Fibroblast of lung (primary cell): ENCODE measurements at regions not wholly inside any gene's neighbourhood (a gene's known extent, or its start where the extent isn't known, plus 50 kb on each side); places are given as distances from the start of the nearest gene placed in this dataset.

Experiments
- DNase-seq, 2 donors: peaks; one replicate each; pipeline versions ENCODE4 v3.0.0 to v3.0.0-alpha.2; 2010; ENCODE audit warnings: low read depth in 2 of 2
- H2AFZ ChIP-seq: 2 replicates; pipeline ENCODE4 v1.5.1; 2012; ENCODE audit warnings: low read length, control low read depth, inconsistent platforms
- H3K27ac ChIP-seq: 2 replicates; pipeline ENCODE4 v1.5.1; 2011; ENCODE audit warnings: low read length, control low read depth; ENCODE audit not compliant: insufficient read depth
- H3K27me3 ChIP-seq: 2 replicates; pipeline ENCODE4 v1.5.1; 2011; ENCODE audit warnings: mild to moderate bottlenecking, low read length; ENCODE audit not compliant: control insufficient read depth, insufficient read depth
- H3K36me3 ChIP-seq: 2 replicates; pipeline ENCODE4 v1.5.1; 2011; ENCODE audit warnings: low read length; ENCODE audit not compliant: control insufficient read depth, insufficient read depth
- H3K4me1 ChIP-seq: 2 replicates; pipeline ENCODE4 v1.5.1; 2011; ENCODE audit warnings: low read length; ENCODE audit not compliant: control insufficient read depth, insufficient read depth; ENCODE audit errors: extremely low read depth
- H3K4me2 ChIP-seq: 2 replicates; pipeline ENCODE4 v1.5.1; 2011; ENCODE audit warnings: low read length, control low read depth; ENCODE audit not compliant: insufficient read depth; ENCODE audit errors: extremely low read depth
- H3K4me3 ChIP-seq, 4 experiments: fragments of 200-600 bp in 1 of 4; sonication (generic) in 1 of 4; replicated peaks in 1 of 4; 2 replicates each; pipeline ENCODE4 v1.5.1; 2011 to 2016; ENCODE audit warnings: low read length in 4 of 4, low read depth in 3 of 4, mild to moderate bottlenecking in 3 of 4, control low read depth in 2 of 4, inconsistent platforms in 1 of 4, mixed read lengths in 1 of 4; ENCODE audit not compliant: insufficient read depth in 1 of 4; ENCODE audit errors: control extremely low read depth in 1 of 4
- H3K79me2 ChIP-seq: 2 replicates; pipeline ENCODE4 v1.5.1; 2012; ENCODE audit warnings: mild to moderate bottlenecking, low read length, inconsistent platforms; ENCODE audit not compliant: control insufficient read depth, insufficient read depth
- H3K9ac ChIP-seq: 2 replicates; pipeline ENCODE4 v1.5.1; 2011; ENCODE audit warnings: mild to moderate bottlenecking, low read length, control low read depth; ENCODE audit not compliant: insufficient read depth
- H3K9me3 ChIP-seq: 2 replicates; pipeline ENCODE4 v1.5.1; 2012; ENCODE audit warnings: low read depth, low read length; ENCODE audit not compliant: control insufficient read depth, insufficient read depth
- H4K20me1 ChIP-seq: 2 replicates; pipeline ENCODE4 v1.5.1; 2011; ENCODE audit warnings: low read length; ENCODE audit not compliant: control insufficient read depth, insufficient read depth; ENCODE audit errors: extremely low read depth
- EZH2 ChIP-seq: IDR thresholded peaks from 2 replicates; pipeline ENCODE4 v1.5.1; 2012; ENCODE audit warnings: low read length, control low read depth, mild to moderate bottlenecking; ENCODE audit errors: missing control alignments
- TF ChIP-seq, protein P1 (sequence below), 2 donors: IDR thresholded peaks in 1 of 2; conservative IDR thresholded peaks in 1 of 2; 1 replicate in 1 of 2; 2 replicates in 1 of 2; pipeline ENCODE4 v1.5.1; 2011 to 2012; ENCODE audit warnings: low read length in 2 of 2, control low read depth in 1 of 2, inconsistent platforms in 1 of 2, low read depth in 1 of 2, mild to moderate bottlenecking in 1 of 2

DNA sequence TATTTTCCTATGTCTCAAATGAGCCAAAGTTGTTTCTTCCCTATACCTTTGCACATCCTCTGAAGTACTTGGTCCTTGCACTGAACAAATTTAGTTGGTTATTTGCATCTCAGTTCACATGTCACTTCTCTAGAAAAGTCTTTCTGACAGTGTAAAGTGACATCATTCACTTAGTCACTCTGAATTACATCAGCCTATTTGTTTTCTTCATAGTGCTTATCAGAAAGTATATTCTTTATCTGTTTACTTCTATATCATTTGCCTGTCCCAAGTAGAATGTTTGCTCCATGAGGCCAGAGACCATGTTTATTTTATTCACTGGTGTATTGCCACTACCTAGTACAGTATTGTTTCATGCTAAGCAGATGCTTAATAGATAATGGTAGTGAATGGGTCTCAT lies 173.7 kb downstream of the HNMT start:
- H3K4me3 ChIP-seq: no peak overlapping the region
- no peak for DNase-seq
- H3K4me2 ChIP-seq: no peak overlapping the region
- no peak overlapping the region for H3K9ac ChIP-seq
- TF ChIP-seq, protein P1, sequence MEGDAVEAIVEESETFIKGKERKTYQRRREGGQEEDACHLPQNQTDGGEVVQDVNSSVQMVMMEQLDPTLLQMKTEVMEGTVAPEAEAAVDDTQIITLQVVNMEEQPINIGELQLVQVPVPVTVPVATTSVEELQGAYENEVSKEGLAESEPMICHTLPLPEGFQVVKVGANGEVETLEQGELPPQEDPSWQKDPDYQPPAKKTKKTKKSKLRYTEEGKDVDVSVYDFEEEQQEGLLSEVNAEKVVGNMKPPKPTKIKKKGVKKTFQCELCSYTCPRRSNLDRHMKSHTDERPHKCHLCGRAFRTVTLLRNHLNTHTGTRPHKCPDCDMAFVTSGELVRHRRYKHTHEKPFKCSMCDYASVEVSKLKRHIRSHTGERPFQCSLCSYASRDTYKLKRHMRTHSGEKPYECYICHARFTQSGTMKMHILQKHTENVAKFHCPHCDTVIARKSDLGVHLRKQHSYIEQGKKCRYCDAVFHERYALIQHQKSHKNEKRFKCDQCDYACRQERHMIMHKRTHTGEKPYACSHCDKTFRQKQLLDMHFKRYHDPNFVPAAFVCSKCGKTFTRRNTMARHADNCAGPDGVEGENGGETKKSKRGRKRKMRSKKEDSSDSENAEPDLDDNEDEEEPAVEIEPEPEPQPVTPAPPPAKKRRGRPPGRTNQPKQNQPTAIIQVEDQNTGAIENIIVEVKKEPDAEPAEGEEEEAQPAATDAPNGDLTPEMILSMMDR (conservative IDR thresholded peaks at IDR 0.05 in 1 of 2, IDR thresholded peaks at IDR 0.05 in 1 of 2; ENCODE audit: low read depth in 1 of 2, low read length in 2 of 2): no peak
- TF ChIP-seq EZH2: no peak
- no peaks in the 10 kb centered on the region for H3K9me3 ChIP-seq
- H3K27ac ChIP-seq: no peak overlapping the region
- no peaks in the 10 kb centered on the region for H4K20me1 ChIP-seq
- H3K4me1 ChIP-seq: no peaks in the 10 kb centered on the region
- H2AFZ ChIP-seq: no peak overlapping the region
- no peaks in the 10 kb centered on the region for H3K27me3 ChIP-seq
- H3K79me2 ChIP-seq: no peaks in the 10 kb centered on the region
- no peaks in the 10 kb centered on the region for H3K36me3 ChIP-seq

DNA sequence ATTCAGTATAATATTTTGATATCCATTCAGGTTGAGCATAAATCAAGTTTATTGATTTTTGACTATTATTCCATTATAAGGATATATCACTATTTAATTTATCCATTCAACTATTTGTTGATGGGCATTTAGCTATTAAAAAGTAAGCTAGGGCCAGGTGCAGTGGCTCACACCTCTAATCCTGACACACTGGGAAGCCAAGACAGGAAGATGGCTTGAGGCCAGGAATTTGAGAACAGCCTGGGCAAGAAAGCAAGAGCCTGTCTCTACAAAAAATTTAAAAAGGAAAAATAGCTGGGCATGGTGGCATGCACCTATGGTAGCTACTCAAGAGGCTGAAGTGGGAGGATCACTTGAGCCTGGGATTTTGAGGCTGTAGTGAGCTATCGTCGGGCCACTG lies 183.5 kb downstream of the HNMT start:
- Histone ChIP-seq H3K9ac (no peak overlapping the region), H3K79me2 (no peaks in the 10 kb centered on the region), H3K4me1 (no peaks in the 10 kb centered on the region), H4K20me1 (no peaks in the 10 kb centered on the region), H3K9me3 (no peaks in the 10 kb centered on the region), H3K27me3 (no peaks in the 10 kb centered on the region), H3K36me3 (no peaks in the 10 kb centered on the region), H2AFZ (no peak overlapping the region), H3K4me2 (no peak overlapping the region), H3K27ac (no peak overlapping the region), H3K4me3 (no peak overlapping the region)
- TF ChIP-seq, protein P1 (conservative IDR thresholded peaks at IDR 0.05 in 1 of 2, IDR thresholded peaks at IDR 0.05 in 1 of 2; ENCODE audit: low read depth in 1 of 2, low read length in 2 of 2): no peak
- no peak for TF ChIP-seq EZH2
- DNase-seq: peak in 1 of 2 donors; percentile 2

DNA sequence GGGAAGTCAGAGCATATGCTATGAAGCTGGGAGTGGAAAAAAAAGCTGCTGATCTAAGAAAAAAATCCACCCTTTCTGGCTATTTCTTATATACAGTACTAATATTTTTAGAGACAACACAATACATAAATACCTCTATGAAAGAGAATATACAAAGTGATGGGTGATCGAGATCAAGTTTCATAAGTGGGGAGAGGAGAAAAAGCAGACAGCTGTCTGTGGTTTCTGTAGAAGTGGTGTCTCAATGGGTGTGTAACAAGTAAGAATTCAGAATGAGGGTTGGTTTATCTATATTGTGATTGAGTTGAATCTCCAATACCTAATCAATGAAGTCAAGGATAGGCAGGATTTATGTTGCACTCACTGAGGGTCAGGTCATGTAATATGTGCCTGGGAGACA lies 191.0 kb downstream of the HNMT start:
- Histone ChIP-seq H4K20me1 (no peaks in the 10 kb centered on the region), H3K27ac (no peak overlapping the region), H2AFZ (no peak overlapping the region), H3K4me1 (no peaks in the 10 kb centered on the region), H3K36me3 (no peaks in the 10 kb centered on the region), H3K27me3 (no peaks in the 10 kb centered on the region), H3K9me3 (no peaks in the 10 kb centered on the region), H3K4me3 (no peak overlapping the region), H3K9ac (no peak overlapping the region), H3K79me2 (no peaks in the 10 kb centered on the region), H3K4me2 (no peak overlapping the region)
- no peak for DNase-seq
- TF ChIP-seq, protein P1 (conservative IDR thresholded peaks at IDR 0.05 in 1 of 2, IDR thresholded peaks at IDR 0.05 in 1 of 2; ENCODE audit: low read depth in 1 of 2, low read length in 2 of 2): no peak
- no peak for TF ChIP-seq EZH2
